ENCODE measurements at regions not wholly inside any gene's neighbourhood (a gene's known extent, or its start where the extent isn't known, plus 50 kb on each side); places are given as distances from the start of the nearest gene placed in this dataset.

DNA sequence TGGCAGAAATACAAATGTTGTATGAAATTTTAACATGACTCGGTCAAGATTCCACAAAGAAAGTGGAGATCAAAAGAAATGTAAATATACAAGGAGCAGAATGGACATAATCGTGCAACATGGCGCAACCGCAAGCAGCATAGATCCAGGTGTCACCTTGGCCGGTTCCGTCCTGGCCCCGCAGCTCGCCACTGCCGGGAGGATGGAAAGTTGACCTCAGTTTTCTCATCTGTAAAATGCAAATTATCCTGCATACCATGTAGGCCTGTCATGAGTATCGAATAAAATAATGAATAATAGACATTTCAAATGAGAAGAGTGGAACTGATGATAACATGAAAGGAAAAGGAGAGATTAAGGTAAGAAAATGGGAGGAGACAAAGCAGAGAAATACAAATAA, 427.3 kb upstream of the SMIM21 start:
- no peak for TF ChIP-seq FOXK2 (IDR thresholded peaks at IDR 0.05)
- TF ChIP-seq SP1 (IDR thresholded peaks at IDR 0.05): no peak
- TF ChIP-seq HDGF (IDR thresholded peaks at IDR 0.05; ENCODE audit: borderline replicate concordance): no peak
